ENCODE measurements at regions not wholly inside any gene's neighbourhood (a gene's known extent, or its start where the extent isn't known, plus 50 kb on each side); places are given as distances from the start of the nearest gene placed in this dataset.

DNA sequence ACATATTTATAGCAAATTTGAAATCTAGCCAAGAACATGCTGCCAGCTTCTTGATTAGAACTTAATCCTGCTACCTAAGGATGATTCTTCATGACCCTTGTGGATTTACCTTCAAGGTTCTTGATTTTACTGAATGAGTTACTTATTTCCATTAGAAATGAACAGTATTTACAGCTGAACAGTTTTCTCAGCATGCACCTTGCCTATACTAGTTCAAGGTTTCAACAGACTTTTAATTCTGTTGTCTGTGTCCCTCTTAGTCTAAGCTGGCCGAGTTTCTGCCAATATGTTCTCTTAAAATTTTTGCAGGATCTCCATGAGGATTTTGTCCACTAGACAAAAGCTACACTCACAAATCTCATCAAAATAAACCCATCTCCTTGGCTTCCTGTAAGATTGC lies 188.8 kb upstream of the ST8SIA4 start:
- no peak for DNase-seq (ENCODE audit: low read depth, low spot score)
- no peaks in the 10 kb centered on the region for H3K27me3 ChIP-seq (ENCODE audit: insufficient read depth, insufficient read length)
- no peak overlapping the region for H3K4me3 ChIP-seq (ENCODE audit: insufficient read length, low read depth)
- no peaks in the 10 kb centered on the region for H3K9me3 ChIP-seq (ENCODE audit: insufficient read depth, low read length)
- no peaks in the 10 kb centered on the region for H3K36me3 ChIP-seq (ENCODE audit: insufficient read depth, insufficient read length, low read length)
- no peaks in the 10 kb centered on the region for H3K4me1 ChIP-seq (ENCODE audit: insufficient read depth, insufficient read length)
- TF ChIP-seq SUZ12 (IDR thresholded peaks at IDR 0.05; ENCODE audit: extremely low read depth, insufficient read depth, insufficient read length) = no peak
- H3K9ac ChIP-seq (ENCODE audit: insufficient read length, low read depth) = no peak overlapping the region

DNA sequence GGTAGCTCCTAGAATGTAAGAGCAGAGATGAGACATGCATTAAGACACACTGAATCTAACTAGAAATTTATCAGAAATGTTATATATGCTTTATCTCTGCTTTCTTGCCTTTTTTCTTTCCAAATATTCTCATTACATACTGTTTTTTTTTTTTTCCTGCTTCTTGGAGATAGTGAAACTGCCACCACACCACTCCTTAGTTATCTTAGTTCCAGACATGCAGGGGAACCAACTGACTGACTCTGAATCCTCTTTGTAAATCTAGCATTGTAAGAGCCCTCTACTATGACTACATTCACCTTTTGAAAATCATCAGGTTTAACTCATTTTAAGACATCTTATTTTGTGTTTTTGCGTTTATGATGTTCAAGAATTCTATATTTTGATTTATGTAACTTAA lies 181.3 kb upstream of the ST8SIA4 start:
- Histone ChIP-seq H3K36me3 (ENCODE audit: insufficient read depth, insufficient read length, low read length) (no peaks in the 10 kb centered on the region), H3K4me1 (ENCODE audit: insufficient read depth, insufficient read length) (no peaks in the 10 kb centered on the region), H3K9me3 (ENCODE audit: insufficient read depth, low read length) (no peaks in the 10 kb centered on the region), H3K4me3 (ENCODE audit: insufficient read length, low read depth) (no peak overlapping the region), H3K27me3 (ENCODE audit: insufficient read depth, insufficient read length) (no peaks in the 10 kb centered on the region), H3K9ac (ENCODE audit: insufficient read length, low read depth) (no peak overlapping the region)
- TF ChIP-seq YY1 (IDR thresholded peaks at IDR 0.05; ENCODE audit: insufficient read depth, insufficient read length) (no peak), SUZ12 (IDR thresholded peaks at IDR 0.05; ENCODE audit: extremely low read depth, insufficient read depth, insufficient read length) (no peak), ZNF274 (IDR thresholded peaks at IDR 0.05; ENCODE audit: low read depth, low read length) (no peak)
- DNase-seq (ENCODE audit: low read depth, low spot score) = no peak

DNA sequence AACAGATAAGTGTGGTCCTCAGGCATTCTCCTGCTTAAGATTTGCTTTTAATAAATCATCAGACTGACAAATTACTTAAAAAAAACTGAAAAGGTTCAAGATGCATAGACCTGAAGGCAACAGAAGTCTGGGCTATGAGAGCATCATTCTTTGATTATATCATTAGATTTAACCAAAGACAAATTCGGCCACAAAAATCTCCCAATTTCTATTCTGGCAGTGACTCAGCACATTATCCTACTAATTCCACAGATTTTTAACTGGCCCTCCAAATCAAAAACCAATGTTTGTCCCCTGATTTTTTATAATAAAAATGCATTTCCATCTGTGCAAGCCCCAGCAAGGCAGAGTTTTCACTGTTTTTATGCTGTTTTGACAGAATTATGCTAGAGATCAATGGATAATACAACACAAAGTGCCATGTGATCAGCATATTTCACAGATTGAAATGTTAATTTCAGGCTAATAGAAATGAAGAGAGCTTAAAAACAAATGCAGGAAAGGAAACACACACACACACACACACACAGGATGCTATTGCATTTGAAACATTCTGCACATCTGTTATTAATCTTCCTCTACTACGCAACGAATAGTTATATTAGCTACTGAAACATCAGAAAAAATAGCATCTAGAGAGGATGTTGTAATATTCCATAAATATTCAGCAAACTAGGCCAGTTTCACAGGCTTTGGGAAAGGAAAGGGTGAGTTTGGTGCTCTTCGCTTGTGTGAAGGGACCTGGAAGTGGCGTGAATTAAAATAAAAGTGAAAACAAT lies 177.6 kb upstream of the ST8SIA4 start:
- DNase-seq (ENCODE audit: low read depth, low spot score) = no peak
- TF ChIP-seq YY1 (IDR thresholded peaks at IDR 0.05; ENCODE audit: insufficient read depth, insufficient read length) (no peak), SUZ12 (IDR thresholded peaks at IDR 0.05; ENCODE audit: extremely low read depth, insufficient read depth, insufficient read length) (no peak), ZNF274 (IDR thresholded peaks at IDR 0.05; ENCODE audit: low read depth, low read length) (no peak)
- H3K4me1 ChIP-seq (ENCODE audit: insufficient read depth, insufficient read length) = no peaks in the 10 kb centered on the region

DNA sequence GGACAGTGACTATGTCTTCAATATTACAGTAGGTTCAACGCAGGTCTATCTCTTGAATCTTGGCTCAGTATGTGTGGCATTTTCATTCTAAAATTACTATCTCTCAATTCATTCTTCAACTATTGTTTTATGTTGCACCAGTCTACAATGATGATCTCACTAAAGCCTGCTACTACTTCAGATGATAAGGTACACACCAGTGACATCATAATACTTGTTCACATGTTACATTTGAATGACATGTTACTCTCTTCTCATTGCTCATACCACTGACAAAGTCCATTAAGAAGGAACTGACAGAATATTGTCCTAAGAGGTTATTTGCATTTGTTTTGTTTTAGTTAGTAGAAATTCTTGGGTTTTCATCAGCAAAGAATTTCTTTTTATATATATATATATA lies 165.2 kb upstream of the ST8SIA4 start:
- H3K27me3 ChIP-seq (ENCODE audit: insufficient read depth, insufficient read length) = no peaks in the 10 kb centered on the region

More for the DNA sequence above, 177.6 kb upstream of the ST8SIA4 start:
- Histone ChIP-seq H3K9ac (ENCODE audit: insufficient read length, low read depth) (no peak overlapping the region), H3K27me3 (ENCODE audit: insufficient read depth, insufficient read length) (no peaks in the 10 kb centered on the region), H3K9me3 (ENCODE audit: insufficient read depth, low read length) (no peaks in the 10 kb centered on the region), H3K4me3 (ENCODE audit: insufficient read length, low read depth) (no peak overlapping the region), H3K36me3 (ENCODE audit: insufficient read depth, insufficient read length, low read length) (no peaks in the 10 kb centered on the region)

DNA sequence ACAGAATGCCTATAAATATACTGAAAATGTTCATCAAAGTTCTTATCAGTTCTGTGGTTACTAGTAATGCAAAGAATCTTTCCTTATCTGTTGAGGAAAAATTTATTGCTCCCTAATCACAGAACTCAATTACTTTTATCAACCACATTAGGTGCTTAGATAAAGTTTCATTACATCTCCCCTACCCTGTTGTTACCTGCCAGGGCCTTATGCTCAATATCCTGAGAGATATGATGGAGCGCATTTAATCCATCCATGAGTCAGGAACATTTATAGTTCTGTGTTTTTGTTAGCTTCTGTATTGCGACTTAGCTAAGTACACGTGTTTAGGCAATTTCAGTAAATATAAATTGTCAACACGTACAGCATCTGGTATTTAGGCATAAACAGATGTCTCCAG lies 164.3 kb upstream of the ST8SIA4 start:
- Histone ChIP-seq H3K36me3 (ENCODE audit: insufficient read depth, insufficient read length, low read length) (no peaks in the 10 kb centered on the region), H3K9ac (ENCODE audit: insufficient read length, low read depth) (no peak overlapping the region), H3K4me3 (ENCODE audit: insufficient read length, low read depth) (no peak overlapping the region), H3K4me1 (ENCODE audit: insufficient read depth, insufficient read length) (no peaks in the 10 kb centered on the region), H3K27me3 (ENCODE audit: insufficient read depth, insufficient read length) (no peaks in the 10 kb centered on the region), H3K9me3 (ENCODE audit: insufficient read depth, low read length) (no peaks in the 10 kb centered on the region)
- TF ChIP-seq SUZ12 (IDR thresholded peaks at IDR 0.05; ENCODE audit: extremely low read depth, insufficient read depth, insufficient read length) (no peak), YY1 (IDR thresholded peaks at IDR 0.05; ENCODE audit: insufficient read depth, insufficient read length) (no peak), ZNF274 (IDR thresholded peaks at IDR 0.05; ENCODE audit: low read depth, low read length) (no peak)
- no peak for DNase-seq (ENCODE audit: low read depth, low spot score)

More for the DNA sequence above, 165.2 kb upstream of the ST8SIA4 start:
- Histone ChIP-seq H3K36me3 (ENCODE audit: insufficient read depth, insufficient read length, low read length) (no peaks in the 10 kb centered on the region), H3K4me1 (ENCODE audit: insufficient read depth, insufficient read length) (no peaks in the 10 kb centered on the region), H3K9ac (ENCODE audit: insufficient read length, low read depth) (no peak overlapping the region), H3K4me3 (ENCODE audit: insufficient read length, low read depth) (no peak overlapping the region), H3K9me3 (ENCODE audit: insufficient read depth, low read length) (no peaks in the 10 kb centered on the region)
- TF ChIP-seq ZNF274 (IDR thresholded peaks at IDR 0.05; ENCODE audit: low read depth, low read length) = no peak
- TF ChIP-seq YY1 (IDR thresholded peaks at IDR 0.05; ENCODE audit: insufficient read depth, insufficient read length) = no peak
- TF ChIP-seq SUZ12 (IDR thresholded peaks at IDR 0.05; ENCODE audit: extremely low read depth, insufficient read depth, insufficient read length) = no peak
- no peak for DNase-seq (ENCODE audit: low read depth, low spot score)

DNA sequence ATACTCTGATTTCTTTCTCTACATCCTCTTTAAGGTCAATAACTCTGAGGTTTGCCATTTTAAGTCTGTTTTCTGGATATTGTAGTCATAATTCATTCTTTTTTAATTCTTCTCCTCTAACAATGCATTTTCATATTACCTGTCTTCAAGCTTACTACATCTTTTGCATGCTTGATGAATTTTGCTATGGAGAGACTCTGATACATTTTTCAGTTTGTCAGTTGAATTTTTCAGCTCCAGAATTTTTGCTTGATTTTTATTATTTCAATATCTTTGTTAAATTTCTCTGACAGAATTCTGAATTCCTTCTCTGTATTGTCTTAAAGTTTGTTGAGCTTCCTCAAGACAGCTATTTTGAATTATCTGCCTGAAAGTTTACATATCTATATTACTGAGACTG lies 159.8 kb upstream of the ST8SIA4 start:
- H3K9me3 ChIP-seq (ENCODE audit: insufficient read depth, low read length) = no peaks in the 10 kb centered on the region
- no peaks in the 10 kb centered on the region for H3K4me1 ChIP-seq (ENCODE audit: insufficient read depth, insufficient read length)
- H3K36me3 ChIP-seq (ENCODE audit: insufficient read depth, insufficient read length, low read length) = no peaks in the 10 kb centered on the region
- H3K27me3 ChIP-seq (ENCODE audit: insufficient read depth, insufficient read length) = no peaks in the 10 kb centered on the region
- DNase-seq (ENCODE audit: low read depth, low spot score) = no peak
- no peak overlapping the region for H3K4me3 ChIP-seq (ENCODE audit: insufficient read length, low read depth)
- no peak overlapping the region for H3K9ac ChIP-seq (ENCODE audit: insufficient read length, low read depth)
- no peak for TF ChIP-seq YY1 (IDR thresholded peaks at IDR 0.05; ENCODE audit: insufficient read depth, insufficient read length)
- no peak for TF ChIP-seq SUZ12 (IDR thresholded peaks at IDR 0.05; ENCODE audit: extremely low read depth, insufficient read depth, insufficient read length)
- TF ChIP-seq ZNF274 (IDR thresholded peaks at IDR 0.05; ENCODE audit: low read depth, low read length) = no peak

DNA sequence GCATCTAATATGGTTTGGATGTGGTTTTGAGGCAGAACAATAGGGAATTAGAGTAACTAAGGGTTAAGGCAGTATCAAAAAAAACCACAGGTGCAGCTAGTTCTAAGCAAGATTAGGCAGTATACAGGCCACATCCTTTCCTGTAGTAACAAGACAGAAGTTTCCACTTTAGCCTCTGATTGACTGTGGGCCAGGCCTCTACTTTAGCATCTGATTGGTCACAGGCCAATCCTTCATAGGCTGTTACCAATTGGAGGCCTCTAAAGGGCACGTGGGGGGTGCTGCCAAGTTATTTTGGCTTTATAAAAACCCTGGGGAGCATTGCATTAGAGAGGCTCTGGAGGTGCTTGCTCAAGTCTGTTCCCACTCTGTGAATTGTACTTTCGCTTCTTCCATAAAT lies 144.1 kb upstream of the ST8SIA4 start:
- Histone ChIP-seq H3K36me3 (ENCODE audit: insufficient read depth, insufficient read length, low read length) (no peaks in the 10 kb centered on the region), H3K9me3 (ENCODE audit: insufficient read depth, low read length) (no peaks in the 10 kb centered on the region), H3K4me1 (ENCODE audit: insufficient read depth, insufficient read length) (no peaks in the 10 kb centered on the region), H3K27me3 (ENCODE audit: insufficient read depth, insufficient read length) (no peaks in the 10 kb centered on the region), H3K4me3 (ENCODE audit: insufficient read length, low read depth) (no peak overlapping the region), H3K9ac (ENCODE audit: insufficient read length, low read depth) (no peak overlapping the region)
- no peak for DNase-seq (ENCODE audit: low read depth, low spot score)
- TF ChIP-seq YY1 (IDR thresholded peaks at IDR 0.05; ENCODE audit: insufficient read depth, insufficient read length) (no peak), ZNF274 (IDR thresholded peaks at IDR 0.05; ENCODE audit: low read depth, low read length) (no peak), SUZ12 (IDR thresholded peaks at IDR 0.05; ENCODE audit: extremely low read depth, insufficient read depth, insufficient read length) (no peak)
